Hypothalamus (tissue), 51 donors: ENCODE measurements at regions not wholly inside any gene's neighbourhood (a gene's known extent, or its start where the extent isn't known, plus 50 kb on each side); places are given as distances from the start of the nearest gene placed in this dataset.
A peak's percentile ranks its signal among the peaks of the same experiment; 100 is the strongest.
"Not testable (repeated sequence)": the region's sequence is repeated elsewhere in the genome, so short reads cannot be mapped to it uniquely, and the experiment has no call there.

ENCODE experiments used
- DNase-seq, 51 donors: peaks; one replicate each; lab custom pipeline; 2025; lab: John Stamatoyannopoulos, UW

- no peak for DNase-seq
These were observed 160.9 kb upstream of the MVB12B start for GRCh38 chr9:126165755-126166154.

GRCh38 chr9:126166291-126166690 is 160.3 kb upstream of the MVB12B start:
- DNase-seq = no peak

GRCh38 chr9:126166866-126167265 is 159.8 kb upstream of the MVB12B start:
- no peak for DNase-seq

- DNase-seq = no peak
These were observed 156.9 kb upstream of the MVB12B start for GRCh38 chr9:126169736-126170135.

GRCh38 chr9:126170286-126170823 is 156.3 kb upstream of the MVB12B start:
- DNase-seq = no peak

- DNase-seq = no peak
These were observed 155.0 kb upstream of the MVB12B start for GRCh38 chr9:126171641-126172040.

GRCh38 chr9:126173401-126173800 is 153.2 kb upstream of the MVB12B start:
- no peak for DNase-seq

- DNase-seq = no peak
These were observed 152.7 kb upstream of the MVB12B start for GRCh38 chr9:126173929-126174328.

GRCh38 chr9:126183266-126183665 is 143.4 kb upstream of the MVB12B start:
- peak in 1 of 51 donors; percentile 15 for DNase-seq

- DNase-seq = not testable (repeated sequence)
These were observed 135.6 kb upstream of the MVB12B start for GRCh38 chr9:126190994-126191393.

GRCh38 chr9:126198854-126199253 is 127.8 kb upstream of the MVB12B start:
- no peak for DNase-seq

GRCh38 chr9:126203313-126203712 is 123.3 kb upstream of the MVB12B start:
- DNase-seq = no peak

GRCh38 chr9:126204197-126204596 is 122.4 kb upstream of the MVB12B start:
- DNase-seq = no peak

GRCh38 chr9:126204708-126205225 is 121.9 kb upstream of the MVB12B start:
- no peak for DNase-seq

- no peak for DNase-seq
These were observed 121.4 kb upstream of the MVB12B start for GRCh38 chr9:126205265-126205664.

GRCh38 chr9:126205845-126206498 is 120.7 kb upstream of the MVB12B start:
- peak in 1 of 51 donors; percentile 13 for DNase-seq

- no peak for DNase-seq
These were observed 119.4 kb upstream of the MVB12B start for GRCh38 chr9:126207256-126207655.

GRCh38 chr9:126208216-126208758 is 118.3 kb upstream of the MVB12B start:
- DNase-seq = no peak

GRCh38 chr9:126211441-126212074 is 115.1 kb upstream of the MVB12B start:
- DNase-seq = no peak

- DNase-seq = no peak
These were observed 111.1 kb upstream of the MVB12B start for GRCh38 chr9:126215486-126215885.

- DNase-seq = no peak
These were observed 109.8 kb upstream of the MVB12B start for GRCh38 chr9:126216826-126217225.

GRCh38 chr9:126217250-126217653 is 109.4 kb upstream of the MVB12B start:
- no peak for DNase-seq
